ENCODE measurements at regions not wholly inside any gene's neighbourhood (a gene's known extent, or its start where the extent isn't known, plus 50 kb on each side); places are given as distances from the start of the nearest gene placed in this dataset.

GRCh38 chr2:19627359-19627758 lies 268.9 kb upstream of the OSR1 start:
- no peak for TF ChIP-seq EZH2phosphoT487 (IDR thresholded peaks at IDR 0.05; ENCODE audit: low read length)
- TF ChIP-seq, protein P1, sequence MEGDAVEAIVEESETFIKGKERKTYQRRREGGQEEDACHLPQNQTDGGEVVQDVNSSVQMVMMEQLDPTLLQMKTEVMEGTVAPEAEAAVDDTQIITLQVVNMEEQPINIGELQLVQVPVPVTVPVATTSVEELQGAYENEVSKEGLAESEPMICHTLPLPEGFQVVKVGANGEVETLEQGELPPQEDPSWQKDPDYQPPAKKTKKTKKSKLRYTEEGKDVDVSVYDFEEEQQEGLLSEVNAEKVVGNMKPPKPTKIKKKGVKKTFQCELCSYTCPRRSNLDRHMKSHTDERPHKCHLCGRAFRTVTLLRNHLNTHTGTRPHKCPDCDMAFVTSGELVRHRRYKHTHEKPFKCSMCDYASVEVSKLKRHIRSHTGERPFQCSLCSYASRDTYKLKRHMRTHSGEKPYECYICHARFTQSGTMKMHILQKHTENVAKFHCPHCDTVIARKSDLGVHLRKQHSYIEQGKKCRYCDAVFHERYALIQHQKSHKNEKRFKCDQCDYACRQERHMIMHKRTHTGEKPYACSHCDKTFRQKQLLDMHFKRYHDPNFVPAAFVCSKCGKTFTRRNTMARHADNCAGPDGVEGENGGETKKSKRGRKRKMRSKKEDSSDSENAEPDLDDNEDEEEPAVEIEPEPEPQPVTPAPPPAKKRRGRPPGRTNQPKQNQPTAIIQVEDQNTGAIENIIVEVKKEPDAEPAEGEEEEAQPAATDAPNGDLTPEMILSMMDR (IDR thresholded peaks at IDR 0.05; ENCODE audit: low read length), result no peak
- no peak for TF ChIP-seq EZH2 (optimal IDR thresholded peaks at IDR 0.05; ENCODE audit: low read depth, low read length)

All from MM.1S (cell line).